ENCODE measurements at regions not wholly inside any gene's neighbourhood (a gene's known extent, or its start where the extent isn't known, plus 50 kb on each side); places are given as distances from the start of the nearest gene placed in this dataset.
"Not testable (repeated sequence)": the region's sequence is repeated elsewhere in the genome, so short reads cannot be mapped to it uniquely, and the experiment has no call there.

GRCh38 chr3:104005815-104006214, 1360.9 kb upstream of the ALCAM start:
- DNase-seq (ENCODE audit: low read depth), result no peak
- TF ChIP-seq, protein P1, sequence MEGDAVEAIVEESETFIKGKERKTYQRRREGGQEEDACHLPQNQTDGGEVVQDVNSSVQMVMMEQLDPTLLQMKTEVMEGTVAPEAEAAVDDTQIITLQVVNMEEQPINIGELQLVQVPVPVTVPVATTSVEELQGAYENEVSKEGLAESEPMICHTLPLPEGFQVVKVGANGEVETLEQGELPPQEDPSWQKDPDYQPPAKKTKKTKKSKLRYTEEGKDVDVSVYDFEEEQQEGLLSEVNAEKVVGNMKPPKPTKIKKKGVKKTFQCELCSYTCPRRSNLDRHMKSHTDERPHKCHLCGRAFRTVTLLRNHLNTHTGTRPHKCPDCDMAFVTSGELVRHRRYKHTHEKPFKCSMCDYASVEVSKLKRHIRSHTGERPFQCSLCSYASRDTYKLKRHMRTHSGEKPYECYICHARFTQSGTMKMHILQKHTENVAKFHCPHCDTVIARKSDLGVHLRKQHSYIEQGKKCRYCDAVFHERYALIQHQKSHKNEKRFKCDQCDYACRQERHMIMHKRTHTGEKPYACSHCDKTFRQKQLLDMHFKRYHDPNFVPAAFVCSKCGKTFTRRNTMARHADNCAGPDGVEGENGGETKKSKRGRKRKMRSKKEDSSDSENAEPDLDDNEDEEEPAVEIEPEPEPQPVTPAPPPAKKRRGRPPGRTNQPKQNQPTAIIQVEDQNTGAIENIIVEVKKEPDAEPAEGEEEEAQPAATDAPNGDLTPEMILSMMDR (IDR thresholded peaks at IDR 0.05; ENCODE audit: control insufficient read depth, extremely low read depth, insufficient read depth), result no peak

DNA sequence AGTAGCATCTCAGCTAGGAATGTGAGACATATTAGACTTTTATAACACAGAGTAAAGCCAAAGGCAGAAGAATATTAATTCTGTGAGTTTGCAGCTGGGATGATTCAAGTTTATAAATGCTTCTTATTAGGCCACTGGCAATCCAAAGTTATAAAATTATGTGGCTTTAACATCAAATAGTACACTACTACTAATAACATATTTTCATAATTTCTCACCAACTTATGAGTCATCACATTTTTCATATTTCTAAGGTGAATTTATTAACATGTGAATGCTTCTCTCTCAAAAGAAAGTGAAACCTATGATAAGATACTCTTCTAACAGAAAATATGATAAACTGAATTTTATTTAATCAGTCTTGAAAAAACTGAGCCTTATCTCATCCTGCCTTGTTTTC, 1348.2 kb upstream of the ALCAM start:
- DNase-seq (ENCODE audit: low read depth), result no peak
- no peak overlapping the region for H3K4me3 ChIP-seq (ENCODE audit: low read depth, low read length)
- TF ChIP-seq, protein P1 (IDR thresholded peaks at IDR 0.05; ENCODE audit: control insufficient read depth, extremely low read depth, insufficient read depth), result no peak

More at GRCh38 chr3:104005815-104006214, 1360.9 kb upstream of the ALCAM start:
- H3K4me3 ChIP-seq (ENCODE audit: low read depth, low read length), result no peak overlapping the region

DNA sequence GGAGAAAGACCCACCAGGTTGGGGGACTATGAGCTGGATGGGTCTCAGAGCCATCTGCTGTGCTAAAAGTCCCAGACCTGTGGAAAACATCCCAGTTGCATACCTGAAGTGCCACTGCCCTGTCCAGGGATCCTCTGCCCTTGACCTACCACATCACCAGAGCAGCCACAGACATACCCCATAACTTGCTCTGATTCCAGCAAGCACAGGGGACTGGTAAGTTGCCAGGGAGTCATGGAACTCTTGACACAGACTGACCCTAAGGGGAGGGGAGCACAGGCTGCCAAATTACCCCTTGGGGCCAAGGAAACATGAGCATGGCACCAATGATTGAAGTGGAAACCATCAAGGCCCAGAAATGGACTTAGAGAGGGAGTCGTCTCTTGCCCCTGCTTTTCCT, 1335.1 kb upstream of the ALCAM start:
- DNase-seq (ENCODE audit: low read depth), result no peak
- TF ChIP-seq, protein P1 (IDR thresholded peaks at IDR 0.05; ENCODE audit: control insufficient read depth, extremely low read depth, insufficient read depth), result no peak
- H3K4me3 ChIP-seq (ENCODE audit: low read depth, low read length), result no peak overlapping the region

GRCh38 chr3:104032283-104032682, 1334.4 kb upstream of the ALCAM start:
- DNase-seq (ENCODE audit: low read depth), result no peak
- TF ChIP-seq, protein P1 (IDR thresholded peaks at IDR 0.05; ENCODE audit: control insufficient read depth, extremely low read depth, insufficient read depth), result no peak
- no peak overlapping the region for H3K4me3 ChIP-seq (ENCODE audit: low read depth, low read length)

DNA sequence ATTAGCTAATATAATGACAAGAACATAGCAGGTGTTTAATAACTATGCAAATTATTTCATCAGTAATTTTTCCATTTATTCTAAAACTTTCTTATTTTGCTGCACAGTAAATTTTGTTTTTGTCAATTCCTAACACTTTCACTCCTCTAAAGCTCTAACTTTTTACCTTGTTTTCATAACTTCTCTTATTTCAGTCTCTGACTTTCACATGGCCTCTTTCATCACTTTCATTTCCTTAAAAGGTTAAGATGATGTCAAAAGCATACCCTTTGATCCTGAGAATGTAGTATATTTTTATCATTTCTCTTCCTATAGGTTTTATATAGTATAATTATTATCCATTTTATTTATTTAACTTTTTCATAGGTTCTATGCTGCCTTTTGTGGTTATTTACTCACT, 1325.8 kb upstream of the ALCAM start:
- no peak for DNase-seq (ENCODE audit: low read depth)
- no peak overlapping the region for H3K4me3 ChIP-seq (ENCODE audit: low read depth, low read length)
- TF ChIP-seq, protein P1 (IDR thresholded peaks at IDR 0.05; ENCODE audit: control insufficient read depth, extremely low read depth, insufficient read depth), result no peak

GRCh38 chr3:104043001-104043543, 1323.6 kb upstream of the ALCAM start:
- DNase-seq (ENCODE audit: low read depth); H3K4me3 ChIP-seq (ENCODE audit: low read depth, low read length): not testable (repeated sequence)

GRCh38 chr3:104044002-104044401, 1322.7 kb upstream of the ALCAM start:
- H3K4me3 ChIP-seq (ENCODE audit: low read depth, low read length), result no peak overlapping the region
- DNase-seq (ENCODE audit: low read depth), result no peak
- TF ChIP-seq, protein P1 (IDR thresholded peaks at IDR 0.05; ENCODE audit: control insufficient read depth, extremely low read depth, insufficient read depth), result no peak
